ENCODE measurements at regions not wholly inside any gene's neighbourhood (a gene's known extent, or its start where the extent isn't known, plus 50 kb on each side); places are given as distances from the start of the nearest gene placed in this dataset.

DNA sequence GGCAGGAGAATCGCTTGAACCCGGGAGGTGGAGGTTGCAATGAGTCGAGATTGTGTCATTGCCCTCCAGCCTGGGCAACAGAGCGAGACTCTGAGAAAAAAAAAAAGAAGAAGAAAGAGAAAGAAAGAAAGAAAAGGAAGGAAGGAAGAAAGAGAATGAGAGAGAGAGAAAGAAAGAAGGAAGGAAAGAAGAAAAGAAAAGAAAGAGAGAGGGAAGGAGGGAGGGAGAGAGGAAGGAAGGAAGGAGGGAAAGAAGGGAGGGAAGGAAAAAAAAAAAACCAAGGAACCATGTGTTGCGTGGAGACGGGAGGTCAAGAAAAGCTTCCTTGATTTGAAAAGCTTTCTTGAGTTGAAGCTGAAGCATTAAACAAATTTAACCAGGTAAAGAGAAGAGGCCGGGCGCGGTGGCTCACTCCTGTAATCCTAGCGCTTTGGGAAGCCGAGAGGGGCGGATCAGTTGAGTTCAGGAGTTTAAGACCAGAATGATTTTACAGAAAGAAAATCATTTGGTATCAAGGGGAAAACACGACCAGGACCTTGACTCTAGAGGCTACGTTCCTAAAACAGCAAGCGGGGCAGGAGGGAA is 90.5 kb upstream of the PRSS16 start:
- TF ChIP-seq, protein P1, sequence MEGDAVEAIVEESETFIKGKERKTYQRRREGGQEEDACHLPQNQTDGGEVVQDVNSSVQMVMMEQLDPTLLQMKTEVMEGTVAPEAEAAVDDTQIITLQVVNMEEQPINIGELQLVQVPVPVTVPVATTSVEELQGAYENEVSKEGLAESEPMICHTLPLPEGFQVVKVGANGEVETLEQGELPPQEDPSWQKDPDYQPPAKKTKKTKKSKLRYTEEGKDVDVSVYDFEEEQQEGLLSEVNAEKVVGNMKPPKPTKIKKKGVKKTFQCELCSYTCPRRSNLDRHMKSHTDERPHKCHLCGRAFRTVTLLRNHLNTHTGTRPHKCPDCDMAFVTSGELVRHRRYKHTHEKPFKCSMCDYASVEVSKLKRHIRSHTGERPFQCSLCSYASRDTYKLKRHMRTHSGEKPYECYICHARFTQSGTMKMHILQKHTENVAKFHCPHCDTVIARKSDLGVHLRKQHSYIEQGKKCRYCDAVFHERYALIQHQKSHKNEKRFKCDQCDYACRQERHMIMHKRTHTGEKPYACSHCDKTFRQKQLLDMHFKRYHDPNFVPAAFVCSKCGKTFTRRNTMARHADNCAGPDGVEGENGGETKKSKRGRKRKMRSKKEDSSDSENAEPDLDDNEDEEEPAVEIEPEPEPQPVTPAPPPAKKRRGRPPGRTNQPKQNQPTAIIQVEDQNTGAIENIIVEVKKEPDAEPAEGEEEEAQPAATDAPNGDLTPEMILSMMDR (IDR thresholded peaks at IDR 0.05; ENCODE audit: insufficient read depth, low read length), result no peak
- TF ChIP-seq GABPA (IDR thresholded peaks at IDR 0.05; ENCODE audit: low read depth), result no peak

All from HL-60 (cell line).